ENCODE measurements at regions not wholly inside any gene's neighbourhood (a gene's known extent, or its start where the extent isn't known, plus 50 kb on each side); places are given as distances from the start of the nearest gene placed in this dataset.

GRCh38 chr7:39880556-39880955 lies 69.5 kb upstream of the CDK13 start:
- TF ChIP-seq CTCF (IDR thresholded peaks at IDR 0.05; ENCODE audit: low read depth, low read length): no peak
- Histone ChIP-seq H3K27me3 (peaks cover 6% of the 10 kb centered on the region; the same call in 1 of the 2 replicates), H3K4me3 (ENCODE audit: low read depth, low read length) (no peak overlapping the region), H3K9me3 (peaks cover 4% of the 10 kb centered on the region), H3K36me3 (no peaks in the 10 kb centered on the region), H3K4me1 (no peaks in the 10 kb centered on the region)
- no peak for DNase-seq

GRCh38 chr7:39882148-39882784 lies 67.8 kb upstream of the CDK13 start:
- no peak for TF ChIP-seq CTCF (IDR thresholded peaks at IDR 0.05; ENCODE audit: low read depth, low read length)
- peaks cover 6% of the 10 kb centered on the region; the same call in 1 of the 2 replicates for H3K27me3 ChIP-seq
- no peak for DNase-seq
- no peak overlapping the region for H3K4me3 ChIP-seq (ENCODE audit: low read depth, low read length)
- peaks cover 4% of the 10 kb centered on the region for H3K9me3 ChIP-seq
- H3K4me1 ChIP-seq: no peaks in the 10 kb centered on the region
- H3K36me3 ChIP-seq: no peaks in the 10 kb centered on the region

GRCh38 chr7:39883812-39884390 lies 66.2 kb upstream of the CDK13 start:
- TF ChIP-seq CTCF (IDR thresholded peaks at IDR 0.05; ENCODE audit: low read depth, low read length): no peak
- Histone ChIP-seq H3K4me1 (no peaks in the 10 kb centered on the region), H3K36me3 (no peaks in the 10 kb centered on the region), H3K27me3 (peaks cover 9% of the 10 kb centered on the region; the same call in 1 of the 2 replicates), H3K9me3 (peaks cover 4% of the 10 kb centered on the region), H3K4me3 (ENCODE audit: low read depth, low read length) (no peak overlapping the region)
- DNase-seq: no peak

GRCh38 chr7:39888171-39888853 lies 61.7 kb upstream of the CDK13 start:
- DNase-seq: no peak
- no peak for TF ChIP-seq CTCF (IDR thresholded peaks at IDR 0.05; ENCODE audit: low read depth, low read length)
- Histone ChIP-seq H3K36me3 (no peaks in the 10 kb centered on the region), H3K4me3 (ENCODE audit: low read depth, low read length) (no peak overlapping the region), H3K9me3 (no peaks in the 10 kb centered on the region), H3K27me3 (peaks cover 25% of the 10 kb centered on the region), H3K4me1 (no peaks in the 10 kb centered on the region)

GRCh38 chr7:39890411-39890810 lies 59.6 kb upstream of the CDK13 start:
- H3K36me3 ChIP-seq: no peaks in the 10 kb centered on the region
- peaks cover 22% of the 10 kb centered on the region for H3K27me3 ChIP-seq
- no peak for DNase-seq
- H3K4me3 ChIP-seq (ENCODE audit: low read depth, low read length): no peak overlapping the region
- H3K9me3 ChIP-seq: no peaks in the 10 kb centered on the region
- TF ChIP-seq CTCF (IDR thresholded peaks at IDR 0.05; ENCODE audit: low read depth, low read length): no peak
- H3K4me1 ChIP-seq: no peaks in the 10 kb centered on the region

GRCh38 chr7:39891894-39892293 lies 58.2 kb upstream of the CDK13 start:
- Histone ChIP-seq H3K4me3 (ENCODE audit: low read depth, low read length) (no peak overlapping the region), H3K9me3 (no peaks in the 10 kb centered on the region), H3K27me3 (peaks cover 27% of the 10 kb centered on the region), H3K4me1 (no peaks in the 10 kb centered on the region), H3K36me3 (no peaks in the 10 kb centered on the region)
- no peak for DNase-seq
- TF ChIP-seq CTCF (IDR thresholded peaks at IDR 0.05; ENCODE audit: low read depth, low read length): no peak
